Hepatocyte (in vitro differentiated cells): ENCODE measurements at regions not wholly inside any gene's neighbourhood (a gene's known extent, or its start where the extent isn't known, plus 50 kb on each side); places are given as distances from the start of the nearest gene placed in this dataset.

ENCODE experiments used
- CTCF ChIP-seq: fragments of 200-600 bp; sonication (generic); IDR thresholded peaks from 2 replicates; pipeline ENCODE4 v1.5.1; 2016; ENCODE audit warnings: antibody characterized with exemption, mild to moderate bottlenecking; ENCODE audit not compliant: poor library complexity
- EZH2 ChIP-seq: fragments of 200-600 bp; sonication (generic); IDR thresholded peaks from 2 replicates; pipeline ENCODE4 v1.6.1; 2016; ENCODE audit warnings: antibody characterized with exemption, mild to moderate bottlenecking, borderline replicate concordance
- EZH2phosphoT487 ChIP-seq: fragments of 200-600 bp; sonication (generic); IDR thresholded peaks from one replicate; pipeline ENCODE4 v1.6.1; 2018; ENCODE audit warnings: antibody characterized with exemption, mild to moderate bottlenecking, low read depth, moderate library complexity; ENCODE audit not compliant: unreplicated experiment, severe bottlenecking

GRCh38 chr1:164360265-164360664, 198.7 kb upstream of the PBX1 start:
- TF ChIP-seq CTCF (no peak), EZH2 (no peak), EZH2phosphoT487 (no peak)
